ENCODE measurements at regions not wholly inside any gene's neighbourhood (a gene's known extent, or its start where the extent isn't known, plus 50 kb on each side); places are given as distances from the start of the nearest gene placed in this dataset.

GRCh38 chr3:81863756-81864155, 102.3 kb upstream of the GBE1 start:
- TF ChIP-seq POLR2A (IDR thresholded peaks at IDR 0.05; ENCODE audit: low read length) (no peak), HMGXB4 (CRISPR knock-in tag; IDR thresholded peaks at IDR 0.05; ENCODE audit: borderline replicate concordance) (no peak), SREBF2 (IDR thresholded peaks at IDR 0.05) (no peak), RCOR1 (IDR thresholded peaks at IDR 0.05; ENCODE audit: low read depth, low read length) (no peak), PBX3 (IDR thresholded peaks at IDR 0.05) (no peak), SMC3 (IDR thresholded peaks at IDR 0.05) (no peak)
